HG02840 (cell line): ENCODE measurements at regions not wholly inside any gene's neighbourhood (a gene's known extent, or its start where the extent isn't known, plus 50 kb on each side); places are given as distances from the start of the nearest gene placed in this dataset.

Source experiments
- ATAC-seq: cut with Tn5 transposase; IDR thresholded peaks from one replicate; pipeline ENCODE4 v1.9.1; 2021; ENCODE audit warnings: mild to moderate bottlenecking, moderate library complexity, moderate number of reproducible peaks; ENCODE audit not compliant: unreplicated experiment, low FRiP score

GRCh38 chr11:100632941-100633452 is 54.1 kb upstream of the ARHGAP42 start:
- ATAC-seq, result no peak

- no peak for ATAC-seq
Observed at GRCh38 chr11:100635194-100635593, 51.9 kb upstream of the ARHGAP42 start.

- no peak for ATAC-seq
Observed at GRCh38 chr11:100636536-100636935, 50.6 kb upstream of the ARHGAP42 start.
